ENCODE measurements at regions not wholly inside any gene's neighbourhood (a gene's known extent, or its start where the extent isn't known, plus 50 kb on each side); places are given as distances from the start of the nearest gene placed in this dataset.

GRCh38 chr1:91579658-91580228 is 79.1 kb downstream of the CDC7 start:
- Histone ChIP-seq H3K9ac (ENCODE audit: low read length) (no peak overlapping the region), H2AFZ (ENCODE audit: insufficient read depth, low read depth, low read length, poor library complexity, severe bottlenecking) (no peak overlapping the region), H3K4me2 (replicated peaks; ENCODE audit: low read depth, low read length, poor library complexity, severe bottlenecking) (no peak overlapping the region), H3K27ac (ENCODE audit: low read length in 2 of 2) (no peak overlapping the region), H3K27me3 (replicated peaks in 1 of 4; ENCODE audit: control extremely low read depth in 1 of 4, control insufficient read depth in 3 of 4, insufficient read depth in 4 of 4, low read length in 3 of 4) (peaks cover 0 to 3% (median 0%) of the 10 kb centered on the region in 4 experiments), H3K4me1 (ENCODE audit: control insufficient read depth in 2 of 2, insufficient read depth in 2 of 2, low read length in 2 of 2) (peaks cover 15 to 19% of the 10 kb centered on the region in 2 donors), H3K9me3 (ENCODE audit: control extremely low read depth in 1 of 3, control insufficient read depth in 2 of 3, insufficient read depth in 1 of 3, low read length in 2 of 3) (no peaks in the 10 kb centered on the region), H3K36me3 (replicated peaks in 1 of 2; ENCODE audit: control extremely low read depth in 1 of 2, control insufficient read depth in 1 of 2, extremely low read depth in 1 of 2, insufficient read depth in 2 of 2, low read length in 1 of 2) (no peaks in the 10 kb centered on the region), H3K79me2 (ENCODE audit: control insufficient read depth, insufficient read depth, low read length) (no peaks in the 10 kb centered on the region), H4K20me1 (ENCODE audit: control insufficient read depth, insufficient read depth, low read length, poor library complexity, severe bottlenecking) (no peaks in the 10 kb centered on the region), H3K4me3 (ENCODE audit: control extremely low read depth in 1 of 5, extremely low read depth in 1 of 5, insufficient read depth in 1 of 5, low read depth in 2 of 5, low read length in 4 of 5) (no peak overlapping the region)
- Mint-ChIP-seq H3K27ac (no peak overlapping the region), H3K4me1 (peaks cover 17% of the 10 kb centered on the region), H3K4me3 (no peak overlapping the region), H3K27me3 (peaks cover 7% of the 10 kb centered on the region), H3K9me3 (ENCODE audit: insufficient read depth) (no peaks in the 10 kb centered on the region)
- DNase-seq (no peak), ATAC-seq (ENCODE audit: low read depth) (no peak)
- CTCF ChIA-PET = no interaction called here
- WGBS (ENCODE audit: insufficient coverage) = 80% methylated on average over 1 of the region's 5 CpGs
- no peak for TF ChIP-seq EZH2 (IDR thresholded peaks at IDR 0.05; ENCODE audit: borderline replicate concordance, insufficient read depth, low read depth, low read length, poor library complexity, severe bottlenecking)
- TF ChIP-seq, protein P1, sequence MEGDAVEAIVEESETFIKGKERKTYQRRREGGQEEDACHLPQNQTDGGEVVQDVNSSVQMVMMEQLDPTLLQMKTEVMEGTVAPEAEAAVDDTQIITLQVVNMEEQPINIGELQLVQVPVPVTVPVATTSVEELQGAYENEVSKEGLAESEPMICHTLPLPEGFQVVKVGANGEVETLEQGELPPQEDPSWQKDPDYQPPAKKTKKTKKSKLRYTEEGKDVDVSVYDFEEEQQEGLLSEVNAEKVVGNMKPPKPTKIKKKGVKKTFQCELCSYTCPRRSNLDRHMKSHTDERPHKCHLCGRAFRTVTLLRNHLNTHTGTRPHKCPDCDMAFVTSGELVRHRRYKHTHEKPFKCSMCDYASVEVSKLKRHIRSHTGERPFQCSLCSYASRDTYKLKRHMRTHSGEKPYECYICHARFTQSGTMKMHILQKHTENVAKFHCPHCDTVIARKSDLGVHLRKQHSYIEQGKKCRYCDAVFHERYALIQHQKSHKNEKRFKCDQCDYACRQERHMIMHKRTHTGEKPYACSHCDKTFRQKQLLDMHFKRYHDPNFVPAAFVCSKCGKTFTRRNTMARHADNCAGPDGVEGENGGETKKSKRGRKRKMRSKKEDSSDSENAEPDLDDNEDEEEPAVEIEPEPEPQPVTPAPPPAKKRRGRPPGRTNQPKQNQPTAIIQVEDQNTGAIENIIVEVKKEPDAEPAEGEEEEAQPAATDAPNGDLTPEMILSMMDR (IDR thresholded peaks at IDR 0.05) = no peak
- POLR2A ChIA-PET = no interaction called here
- intact Hi-C loops (cut with micrococcal nuclease) = no loop called here

DNA sequence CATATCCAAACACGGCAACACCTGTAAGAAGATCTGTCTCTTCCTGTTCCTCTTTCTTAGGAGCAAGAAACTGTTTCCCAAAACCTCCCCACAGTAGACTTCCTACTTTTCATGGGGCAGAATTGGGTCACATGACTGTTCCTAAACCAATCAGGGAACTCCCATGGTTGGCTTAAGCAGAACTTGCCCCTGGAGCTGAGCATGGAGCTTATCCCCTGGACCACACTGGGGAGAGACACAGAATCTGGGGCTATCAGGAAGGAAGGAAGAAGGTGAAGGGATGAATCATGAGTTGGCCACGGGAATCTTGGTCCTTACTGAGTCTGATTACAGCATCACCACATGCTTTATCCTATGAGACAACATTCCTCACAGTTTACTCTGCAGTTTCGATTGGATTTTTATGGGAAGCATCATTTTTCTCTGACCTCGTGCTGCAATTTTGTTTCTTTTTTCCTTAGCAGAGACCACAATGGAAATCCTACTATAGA is 81.8 kb downstream of the CDC7 start:
- no peak for TF ChIP-seq EZH2 (IDR thresholded peaks at IDR 0.05; ENCODE audit: borderline replicate concordance, insufficient read depth, low read depth, low read length, poor library complexity, severe bottlenecking)
- TF ChIP-seq, protein P1 (IDR thresholded peaks at IDR 0.05) = no peak
- no peak overlapping the region for H2AFZ ChIP-seq (ENCODE audit: insufficient read depth, low read depth, low read length, poor library complexity, severe bottlenecking)
- Mint-ChIP-seq H3K27me3 (peaks cover 9% of the 10 kb centered on the region), H3K4me1 (peaks cover 2% of the 10 kb centered on the region), H3K27ac (no peak overlapping the region), H3K9me3 (ENCODE audit: insufficient read depth) (no peaks in the 10 kb centered on the region), H3K4me3 (no peak overlapping the region)
- WGBS (ENCODE audit: insufficient coverage) = 71% methylated on average over 1 of the region's 4 CpGs
- intact Hi-C loops (cut with micrococcal nuclease) = no loop called here
- H3K79me2 ChIP-seq (ENCODE audit: control insufficient read depth, insufficient read depth, low read length) = no peaks in the 10 kb centered on the region
- no peak overlapping the region for H3K4me3 ChIP-seq (ENCODE audit: control extremely low read depth in 1 of 5, extremely low read depth in 1 of 5, insufficient read depth in 1 of 5, low read depth in 2 of 5, low read length in 4 of 5)
- H3K9me3 ChIP-seq (ENCODE audit: control extremely low read depth in 1 of 3, control insufficient read depth in 2 of 3, insufficient read depth in 1 of 3, low read length in 2 of 3) = no peaks in the 10 kb centered on the region
- no peak overlapping the region for H3K4me2 ChIP-seq (replicated peaks; ENCODE audit: low read depth, low read length, poor library complexity, severe bottlenecking)
- no peak overlapping the region for H3K9ac ChIP-seq (ENCODE audit: low read length)
- ChIA-PET CTCF (no interaction called here), POLR2A (no interaction called here)
- no peaks in the 10 kb centered on the region for H4K20me1 ChIP-seq (ENCODE audit: control insufficient read depth, insufficient read depth, low read length, poor library complexity, severe bottlenecking)
- H3K36me3 ChIP-seq (replicated peaks in 1 of 2; ENCODE audit: control extremely low read depth in 1 of 2, control insufficient read depth in 1 of 2, extremely low read depth in 1 of 2, insufficient read depth in 2 of 2, low read length in 1 of 2) = no peaks in the 10 kb centered on the region
- no peak for DNase-seq
- no peaks in the 10 kb centered on the region for H3K4me1 ChIP-seq (ENCODE audit: control insufficient read depth in 2 of 2, insufficient read depth in 2 of 2, low read length in 2 of 2)
- H3K27ac ChIP-seq (ENCODE audit: low read length in 2 of 2) = no peak overlapping the region
- ATAC-seq (ENCODE audit: low read depth) = no peak
- H3K27me3 ChIP-seq (replicated peaks in 1 of 4; ENCODE audit: control extremely low read depth in 1 of 4, control insufficient read depth in 3 of 4, insufficient read depth in 4 of 4, low read length in 3 of 4) = peaks cover 0 to 3% (median 0%) of the 10 kb centered on the region in 4 experiments
